ENCODE measurements at regions not wholly inside any gene's neighbourhood (a gene's known extent, or its start where the extent isn't known, plus 50 kb on each side); places are given as distances from the start of the nearest gene placed in this dataset.

- DNase-seq: no peak
Measured at GRCh38 chr9:78927099-78927940, 630.4 kb downstream of the PSAT1 start.

- no peak for DNase-seq
Measured at GRCh38 chr9:78928625-78929405, 631.9 kb downstream of the PSAT1 start.

GRCh38 chr9:78930281-78930680, 633.4 kb downstream of the PSAT1 start:
- DNase-seq: no peak

- no peak for DNase-seq
Measured at GRCh38 chr9:78932849-78933627, 636.1 kb downstream of the PSAT1 start.

GRCh38 chr9:78934880-78935279, 636.9 kb upstream of the TLE4 start:
- DNase-seq: no peak

GRCh38 chr9:78938821-78939220, 632.9 kb upstream of the TLE4 start:
- DNase-seq: no peak

- no peak for DNase-seq
Measured at GRCh38 chr9:78939311-78940065, 632.3 kb upstream of the TLE4 start.

GRCh38 chr9:78940121-78940855, 631.5 kb upstream of the TLE4 start:
- DNase-seq: no peak

GRCh38 chr9:78954286-78954685, 617.5 kb upstream of the TLE4 start:
- no peak for DNase-seq

GRCh38 chr9:78958892-78959291, 612.9 kb upstream of the TLE4 start:
- no peak for DNase-seq

- no peak for DNase-seq
Measured at GRCh38 chr9:78962156-78962555, 609.6 kb upstream of the TLE4 start.

- DNase-seq: no peak
Measured at GRCh38 chr9:78963911-78964310, 607.9 kb upstream of the TLE4 start.

GRCh38 chr9:78967596-78968217, 604.1 kb upstream of the TLE4 start:
- DNase-seq: no peak

GRCh38 chr9:78970375-78970774, 601.4 kb upstream of the TLE4 start:
- no peak for DNase-seq

GRCh38 chr9:78971540-78971939, 600.2 kb upstream of the TLE4 start:
- no peak for DNase-seq

GRCh38 chr9:78972303-78972999, 599.3 kb upstream of the TLE4 start:
- DNase-seq: no peak

- no peak for DNase-seq
Measured at GRCh38 chr9:78973907-78974306, 597.9 kb upstream of the TLE4 start.

- no peak for DNase-seq
Measured at GRCh38 chr9:78982849-78983248, 588.9 kb upstream of the TLE4 start.

GRCh38 chr9:78985084-78985738, 586.6 kb upstream of the TLE4 start:
- no peak for DNase-seq

- DNase-seq: no peak
Measured at GRCh38 chr9:78986446-78986845, 585.3 kb upstream of the TLE4 start.
